ENCODE measurements at regions not wholly inside any gene's neighbourhood (a gene's known extent, or its start where the extent isn't known, plus 50 kb on each side); places are given as distances from the start of the nearest gene placed in this dataset.

GRCh38 chr14:104443391-104444158, 136.0 kb upstream of the C14orf180 start:
- Mint-ChIP-seq H3K4me1 (peaks cover 9% of the 10 kb centered on the region), H3K36me3 (ENCODE audit: low read depth) (no peaks in the 10 kb centered on the region; the same call in 2 of the 3 replicates)

GRCh38 chr14:104444159-104445030, 135.2 kb upstream of the C14orf180 start:
- no peaks in the 10 kb centered on the region for H3K4me1 ChIP-seq (ENCODE audit: insufficient read depth)
- Mint-ChIP-seq H3K27ac (no peak overlapping the region), H3K27me3 (ENCODE audit: insufficient read depth, low read depth, poor library complexity) (peaks cover 8% of the 10 kb centered on the region), H3K36me3 (ENCODE audit: low read depth) (no peaks in the 10 kb centered on the region; the same call in 2 of the 3 replicates), H3K9me3 (peaks cover 11% of the 10 kb centered on the region), H3K4me3 (no peak overlapping the region), H3K4me1 (peaks cover 9% of the 10 kb centered on the region)
- H2AFZ ChIP-seq = no peak overlapping the region
- no peaks in the 10 kb centered on the region for H3K9me2 ChIP-seq (ENCODE audit: insufficient read depth)
- no peaks in the 10 kb centered on the region for H3K27me3 ChIP-seq (ENCODE audit: insufficient read depth)
- no peaks in the 10 kb centered on the region for H3K79me2 ChIP-seq (replicated peaks; ENCODE audit: insufficient read depth)
- no peaks in the 10 kb centered on the region for H3K36me3 ChIP-seq (ENCODE audit: insufficient read depth)
- H4K20me1 ChIP-seq (replicated peaks; ENCODE audit: insufficient read depth) = no peaks in the 10 kb centered on the region
- no peaks in the 10 kb centered on the region for H3F3A ChIP-seq (replicated peaks; ENCODE audit: low read depth)
- ATAC-seq (no peak), DNase-seq (ENCODE audit: low spot score) (no peak)
- TF ChIP-seq EZH2 (IDR thresholded peaks at IDR 0.05; ENCODE audit: low read depth, unreplicated experiment) = no peak
- TF ChIP-seq ZNF462 (CRISPR knock-in tag; IDR thresholded peaks at IDR 0.05) = no peak
- no peak for TF ChIP-seq POLR2AphosphoS5 (IDR thresholded peaks at IDR 0.05; ENCODE audit: low read depth)
- no peak for TF ChIP-seq ETS1 (IDR thresholded peaks at IDR 0.05)
- no peak for TF ChIP-seq ZNF331 (CRISPR knock-in tag; IDR thresholded peaks at IDR 0.05; ENCODE audit: low read depth)
- no peak overlapping the region for H3K4me2 ChIP-seq
- no peak overlapping the region for H3K4me3 ChIP-seq
- H3K27ac ChIP-seq (ENCODE audit: low read depth) = no peak overlapping the region

More at GRCh38 chr14:104443391-104444158, 136.0 kb upstream of the C14orf180 start:
- ATAC-seq (peak; percentile 96), DNase-seq (ENCODE audit: low spot score) (peak; percentile 72)
- H4K20me1 ChIP-seq (replicated peaks; ENCODE audit: insufficient read depth) = no peaks in the 10 kb centered on the region
- no peaks in the 10 kb centered on the region for H3K9me2 ChIP-seq (ENCODE audit: insufficient read depth)
- H3K4me3 ChIP-seq = no peak overlapping the region
- no peak overlapping the region for H3K4me2 ChIP-seq
- peaks cover 8% of the 10 kb centered on the region for H3K27me3 Mint-ChIP-seq (ENCODE audit: insufficient read depth, low read depth, poor library complexity)
- H3K36me3 ChIP-seq (ENCODE audit: insufficient read depth) = no peaks in the 10 kb centered on the region
- no peak overlapping the region for H3K27ac ChIP-seq (ENCODE audit: low read depth)
- H3K27ac Mint-ChIP-seq = no peak overlapping the region
- H3F3A ChIP-seq (replicated peaks; ENCODE audit: low read depth) = no peaks in the 10 kb centered on the region
- peaks cover 8% of the 10 kb centered on the region for H3K9me3 Mint-ChIP-seq
- no peaks in the 10 kb centered on the region for H3K27me3 ChIP-seq (ENCODE audit: insufficient read depth)
- TF ChIP-seq CTCF (conservative IDR thresholded peaks at IDR 0.05; ENCODE audit: low read depth in 2 of 2) (peak; percentile 34 to 66), STAT1 (IDR thresholded peaks at IDR 0.05; ENCODE audit: unreplicated experiment) (no peak)
- H2AFZ ChIP-seq = no peak overlapping the region
- H3K79me2 ChIP-seq (replicated peaks; ENCODE audit: insufficient read depth) = no peaks in the 10 kb centered on the region
- no peak overlapping the region for H3K4me3 Mint-ChIP-seq
- no peaks in the 10 kb centered on the region for H3K4me1 ChIP-seq (ENCODE audit: insufficient read depth)

Data from GM23338 (cell line).